H9 (cell line): ENCODE measurements at regions not wholly inside any gene's neighbourhood (a gene's known extent, or its start where the extent isn't known, plus 50 kb on each side); places are given as distances from the start of the nearest gene placed in this dataset.

Source experiments
- DNase-seq: peaks from one replicate; pipeline ENCODE4 v3.0.0-alpha.2; 2017
- H2AFZ ChIP-seq: one replicate; pipeline ENCODE4 v1.6.1; 2013; ENCODE audit warnings: mild to moderate bottlenecking, low read length, control low read depth, moderate library complexity
- H2AK5ac ChIP-seq: 2 replicates; pipeline ENCODE4 v1.6.1; 2013; ENCODE audit warnings: low read length, control low read depth, mixed read lengths; ENCODE audit not compliant: insufficient read length
- H2BK120ac ChIP-seq: one replicate; pipeline ENCODE4 v1.6.1; 2013; ENCODE audit warnings: low read depth, mild to moderate bottlenecking, low read length, control low read depth, inconsistent platforms; ENCODE audit not compliant: poor library complexity, severe bottlenecking
- H2BK12ac ChIP-seq: 2 replicates; pipeline ENCODE4 v1.6.1; 2013; ENCODE audit warnings: low read length, control low read depth, mixed read lengths, low read depth; ENCODE audit not compliant: insufficient read length
- H2BK15ac ChIP-seq: 2 replicates; pipeline ENCODE4 v1.6.1; 2013; ENCODE audit warnings: low read depth, low read length, control low read depth
- H2BK20ac ChIP-seq: one replicate; pipeline ENCODE4 v1.6.1; 2013; ENCODE audit warnings: low read depth, mild to moderate bottlenecking, low read length, control low read depth, inconsistent platforms; ENCODE audit not compliant: poor library complexity, severe bottlenecking
- H2BK5ac ChIP-seq: 2 replicates; pipeline ENCODE4 v1.6.1; 2013; ENCODE audit warnings: low read length, control low read depth, mixed read lengths; ENCODE audit not compliant: insufficient read length
- H3K14ac ChIP-seq: 2 replicates; pipeline ENCODE4 v1.6.1; 2013; ENCODE audit warnings: low read length, control low read depth; ENCODE audit not compliant: insufficient read depth
- H3K18ac ChIP-seq: 2 replicates; pipeline ENCODE4 v1.6.1; 2013; ENCODE audit warnings: low read depth, mild to moderate bottlenecking, mixed read lengths, low read length, control low read depth; ENCODE audit not compliant: insufficient read length
- H3K23ac ChIP-seq: 2 replicates; pipeline ENCODE4 v1.6.1; 2013; ENCODE audit warnings: low read length, control low read depth, mixed read lengths, low read depth; ENCODE audit not compliant: insufficient read length
- H3K23me2 ChIP-seq: 2 replicates; pipeline ENCODE4 v1.6.1; 2013; ENCODE audit warnings: low read depth, mild to moderate bottlenecking, mixed read lengths, low read length, control low read depth; ENCODE audit not compliant: insufficient read length, poor library complexity, severe bottlenecking
- H3K27ac ChIP-seq: 2 replicates; pipeline ENCODE4 v1.5.1; 2013; ENCODE audit warnings: low read length, control low read depth, mixed read lengths, low read depth; ENCODE audit not compliant: insufficient read length
- H3K27me3 ChIP-seq: 2 replicates; pipeline ENCODE4 v1.6.1; 2013; ENCODE audit warnings: low read length, control low read depth, inconsistent platforms; ENCODE audit not compliant: insufficient read depth
- H3K4ac ChIP-seq: 2 replicates; pipeline ENCODE4 v1.6.1; 2013; ENCODE audit warnings: low read depth, mild to moderate bottlenecking, control low read depth, inconsistent platforms, low read length, moderate library complexity
- H3K4me1 ChIP-seq: 2 replicates; pipeline ENCODE4 v1.6.1; 2013; ENCODE audit warnings: low read length, control low read depth, inconsistent platforms; ENCODE audit not compliant: insufficient read depth
- H3K4me2 ChIP-seq: 2 replicates; pipeline ENCODE4 v1.6.1; 2013; ENCODE audit warnings: low read length, control low read depth, mixed read lengths; ENCODE audit not compliant: insufficient read length, insufficient read depth
- H3K56ac ChIP-seq: 2 replicates; pipeline ENCODE4 v1.6.1; 2013; ENCODE audit warnings: low read depth, mild to moderate bottlenecking, mixed read lengths, low read length, control low read depth; ENCODE audit not compliant: insufficient read length
- H3K79me1 ChIP-seq: 2 replicates; pipeline ENCODE4 v1.6.1; 2013; ENCODE audit warnings: low read depth, mild to moderate bottlenecking, moderate library complexity, low read length, control low read depth, inconsistent platforms; ENCODE audit not compliant: insufficient read depth, poor library complexity, severe bottlenecking
- H3K79me2 ChIP-seq: 2 replicates; pipeline ENCODE4 v1.6.1; 2013; ENCODE audit warnings: low read length, control low read depth, inconsistent platforms; ENCODE audit not compliant: insufficient read depth
- H3K9ac ChIP-seq: 2 replicates; pipeline ENCODE4 v1.6.1; 2013; ENCODE audit warnings: low read length, control low read depth, mixed read lengths; ENCODE audit not compliant: insufficient read length; ENCODE audit errors: extremely low read depth
- H3K9me3 ChIP-seq: one replicate; pipeline ENCODE4 v1.6.1; 2013; ENCODE audit warnings: low read depth, low read length, inconsistent platforms; ENCODE audit not compliant: control insufficient read depth
- H3T11ph ChIP-seq: one replicate; pipeline ENCODE4 v1.6.1; 2013; ENCODE audit warnings: mild to moderate bottlenecking, low read length, control low read depth, inconsistent platforms
- H4K20me1 ChIP-seq: one replicate; pipeline ENCODE4 v1.6.1; 2013; ENCODE audit not compliant: control insufficient read depth, insufficient read length, insufficient read depth
- H4K5ac ChIP-seq: 2 replicates; pipeline ENCODE4 v1.6.1; 2013; ENCODE audit warnings: low read depth, mild to moderate bottlenecking, mixed read lengths, low read length, control low read depth; ENCODE audit not compliant: insufficient read length
- H4K8ac ChIP-seq: replicated peaks from 2 replicates; pipeline ENCODE4 v1.6.1; 2013; ENCODE audit warnings: low read length, control low read depth, mixed read lengths, low read depth; ENCODE audit not compliant: insufficient read length
- H4K91ac ChIP-seq: 2 replicates; pipeline ENCODE4 v1.6.1; 2013; ENCODE audit warnings: low read depth, mild to moderate bottlenecking, moderate library complexity, mixed read lengths, low read length, control low read depth; ENCODE audit not compliant: insufficient read length
- H3K27ac Mint-ChIP-seq, 3 experiments: 2 replicates in 2 of 3; 3 replicates in 1 of 3; pipeline ENCODE4 v1.8.0; 2020 to 2021; ENCODE audit warnings: mixed read lengths in 3 of 3, mild to moderate bottlenecking in 1 of 3, moderate library complexity in 1 of 3
- H3K27me3 Mint-ChIP-seq: 2 replicates; pipeline ENCODE4 v1.8.0; 2021; ENCODE audit warnings: low read depth, mild to moderate bottlenecking, moderate library complexity, mixed read lengths
- H3K36me3 Mint-ChIP-seq, 3 experiments: 2 replicates in 2 of 3; 3 replicates in 1 of 3; pipeline ENCODE4 v1.8.0; 2020 to 2021; ENCODE audit warnings: low read depth in 3 of 3, mixed read lengths in 3 of 3; ENCODE audit not compliant: insufficient read depth in 1 of 3
- H3K4me1 Mint-ChIP-seq, 2 experiments: 2 replicates each; pipeline ENCODE4 v1.8.0; 2020; ENCODE audit warnings: mixed read lengths in 2 of 2
- H3K4me3 Mint-ChIP-seq, 2 experiments: 2 replicates in 1 of 2; 3 replicates in 1 of 2; pipeline ENCODE4 v1.8.0; 2020 to 2021; ENCODE audit warnings: mild to moderate bottlenecking in 2 of 2, mixed read lengths in 2 of 2, moderate library complexity in 1 of 2
- H3K9me3 Mint-ChIP-seq, 2 experiments: 2 replicates in 1 of 2; 3 replicates in 1 of 2; pipeline ENCODE4 v1.8.0; 2020; ENCODE audit warnings: mild to moderate bottlenecking in 2 of 2, mixed read lengths in 2 of 2, moderate library complexity in 1 of 2
- CTCF ChIP-seq: fragments of 200-600 bp; sonication (generic); conservative IDR thresholded peaks from 3 replicates; pipeline ENCODE4 v1.8.0; 2021; ENCODE audit warnings: antibody characterized with exemption, mild to moderate bottlenecking
- WGBS: extraction: QIAGEN DNeasy Blood & Tissue Kit; methylation state at CpG from one replicate; pipeline ENCODE4 v1.1.7; 2013; ENCODE audit warnings: missing lambda C conversion rate, low lambda C conversion rate, mixed read lengths; ENCODE audit not compliant: insufficient read length; ENCODE audit errors: extremely low coverage; 5-methylcytosine and 5-hydroxymethylcytosine counted together

GRCh38 chr18:2147476-2148230 lies 423.7 kb downstream of the METTL4 start:
- no peak for TF ChIP-seq CTCF
- peaks cover 0 to 3% of the 10 kb centered on the region in 2 experiments; a peak in 1 of 4 replicates for H3K4me1 Mint-ChIP-seq

More at GRCh38 chr18:2147476-2148230, 423.7 kb downstream of the METTL4 start:
- Histone ChIP-seq H2BK20ac (no peak overlapping the region), H3K4me2 (no peak overlapping the region), H4K91ac (no peak overlapping the region), H2AFZ (no peak overlapping the region), H2AK5ac (no peak overlapping the region), H3K79me2 (no peaks in the 10 kb centered on the region), H3T11ph (no peak overlapping the region), H4K20me1 (no peaks in the 10 kb centered on the region), H2BK12ac (no peak overlapping the region), H3K4ac (no peak overlapping the region), H3K14ac (no peak overlapping the region), H3K56ac (no peak overlapping the region), H3K27me3 (no peaks in the 10 kb centered on the region), H3K23me2 (no peaks in the 10 kb centered on the region), H3K23ac (no peak overlapping the region), H3K18ac (no peak overlapping the region), H3K9ac (no peak overlapping the region), H2BK15ac (no peak overlapping the region), H3K4me1 (no peaks in the 10 kb centered on the region), H3K79me1 (no peaks in the 10 kb centered on the region), H3K9me3 (no peaks in the 10 kb centered on the region), H4K8ac (no peak overlapping the region), H2BK120ac (no peak overlapping the region), H3K27ac (no peak overlapping the region), H4K5ac (no peak overlapping the region), H2BK5ac (no peak overlapping the region)
- Mint-ChIP-seq H3K27ac (peak overlapping the region in 1 of 3 experiments; percentile 41; a peak in 1 of 7 replicates), H3K9me3 (no peaks in the 10 kb centered on the region; a peak in 2 of 5 replicates), H3K36me3 (no peaks in the 10 kb centered on the region; a peak in 1 of 7 replicates), H3K27me3 (no peaks in the 10 kb centered on the region), H3K4me3 (no peak overlapping the region)
- no peak for DNase-seq
- WGBS: no CpG with 5 or more reads among the region's 8 CpGs
